ENCODE measurements at regions not wholly inside any gene's neighbourhood (a gene's known extent, or its start where the extent isn't known, plus 50 kb on each side); places are given as distances from the start of the nearest gene placed in this dataset.

- no peaks in the 10 kb centered on the region for H3K79me2 ChIP-seq (ENCODE audit: low read length)
- no peak for TF ChIP-seq CTCF (IDR thresholded peaks at IDR 0.05; ENCODE audit: low read length)
- no peak for TF ChIP-seq EZH2phosphoT487 (IDR thresholded peaks at IDR 0.05; ENCODE audit: low read length)
- H3K4me1 ChIP-seq (ENCODE audit: low read length): no peaks in the 10 kb centered on the region
- no peaks in the 10 kb centered on the region for H4K20me1 ChIP-seq (ENCODE audit: insufficient read depth, low read length)
- no peak overlapping the region for H3K9ac ChIP-seq (ENCODE audit: low read length)
- H3K4me2 ChIP-seq (ENCODE audit: low read depth, low read length): no peak overlapping the region
- no peak overlapping the region for H3K4me3 ChIP-seq (ENCODE audit: low read length)
- no peaks in the 10 kb centered on the region for H3F3A ChIP-seq (ENCODE audit: insufficient read depth, low read length)
- no peaks in the 10 kb centered on the region for H3K27me3 ChIP-seq (replicated peaks; ENCODE audit: insufficient read depth, low read length)
- H3K9me2 ChIP-seq (replicated peaks; ENCODE audit: insufficient read depth, low read length): no peaks in the 10 kb centered on the region
- no peak overlapping the region for H3K27ac ChIP-seq (ENCODE audit: low read length)
- H2AFZ ChIP-seq (ENCODE audit: low read length): no peak overlapping the region
- DNase-seq: no peak
- no peaks in the 10 kb centered on the region for H3K9me3 ChIP-seq (replicated peaks; ENCODE audit: insufficient read depth, low read length)
- no peaks in the 10 kb centered on the region for H3K36me3 ChIP-seq (replicated peaks; ENCODE audit: insufficient read depth, low read length)
Measured at GRCh38 chr6:71134929-71135642, 153.5 kb upstream of the OGFRL1 start.

GRCh38 chr6:71137973-71138372, 150.6 kb upstream of the OGFRL1 start:
- Histone ChIP-seq H3K27me3 (replicated peaks; ENCODE audit: insufficient read depth, low read length) (no peaks in the 10 kb centered on the region), H3K36me3 (replicated peaks; ENCODE audit: insufficient read depth, low read length) (no peaks in the 10 kb centered on the region), H3K4me3 (ENCODE audit: low read length) (no peak overlapping the region), H2AFZ (ENCODE audit: low read length) (no peak overlapping the region), H3K79me2 (ENCODE audit: low read length) (no peaks in the 10 kb centered on the region), H3K27ac (ENCODE audit: low read length) (no peak overlapping the region), H3K9ac (ENCODE audit: low read length) (no peak overlapping the region), H3K4me1 (ENCODE audit: low read length) (no peaks in the 10 kb centered on the region), H4K20me1 (ENCODE audit: insufficient read depth, low read length) (no peaks in the 10 kb centered on the region), H3K4me2 (ENCODE audit: low read depth, low read length) (no peak overlapping the region), H3K9me3 (replicated peaks; ENCODE audit: insufficient read depth, low read length) (no peaks in the 10 kb centered on the region), H3F3A (ENCODE audit: insufficient read depth, low read length) (no peaks in the 10 kb centered on the region), H3K9me2 (replicated peaks; ENCODE audit: insufficient read depth, low read length) (no peaks in the 10 kb centered on the region)
- TF ChIP-seq CTCF (IDR thresholded peaks at IDR 0.05; ENCODE audit: low read length): no peak
- DNase-seq: no peak

GRCh38 chr6:71138376-71138775, 150.2 kb upstream of the OGFRL1 start:
- H3K36me3 ChIP-seq (replicated peaks; ENCODE audit: insufficient read depth, low read length): no peaks in the 10 kb centered on the region
- no peaks in the 10 kb centered on the region for H3K9me2 ChIP-seq (replicated peaks; ENCODE audit: insufficient read depth, low read length)
- DNase-seq: no peak
- no peaks in the 10 kb centered on the region for H3K9me3 ChIP-seq (replicated peaks; ENCODE audit: insufficient read depth, low read length)
- H3K27ac ChIP-seq (ENCODE audit: low read length): no peak overlapping the region
- H4K20me1 ChIP-seq (ENCODE audit: insufficient read depth, low read length): no peaks in the 10 kb centered on the region
- no peak overlapping the region for H3K9ac ChIP-seq (ENCODE audit: low read length)
- no peak overlapping the region for H3K4me3 ChIP-seq (ENCODE audit: low read length)
- no peaks in the 10 kb centered on the region for H3K4me1 ChIP-seq (ENCODE audit: low read length)
- no peaks in the 10 kb centered on the region for H3K79me2 ChIP-seq (ENCODE audit: low read length)
- no peaks in the 10 kb centered on the region for H3K27me3 ChIP-seq (replicated peaks; ENCODE audit: insufficient read depth, low read length)
- TF ChIP-seq CTCF (IDR thresholded peaks at IDR 0.05; ENCODE audit: low read length) (no peak), EZH2 (optimal IDR thresholded peaks at IDR 0.05; ENCODE audit: low read depth, low read length) (no peak), EZH2phosphoT487 (IDR thresholded peaks at IDR 0.05; ENCODE audit: low read length) (no peak)
- H3F3A ChIP-seq (ENCODE audit: insufficient read depth, low read length): no peaks in the 10 kb centered on the region
- H2AFZ ChIP-seq (ENCODE audit: low read length): no peak overlapping the region
- H3K4me2 ChIP-seq (ENCODE audit: low read depth, low read length): no peak overlapping the region

Measured in MM.1S (cell line).